ENCODE measurements at regions not wholly inside any gene's neighbourhood (a gene's known extent, or its start where the extent isn't known, plus 50 kb on each side); places are given as distances from the start of the nearest gene placed in this dataset.
A peak's percentile ranks its signal among the peaks of the same experiment; 100 is the strongest.
"Not testable (repeated sequence)": the region's sequence is repeated elsewhere in the genome, so short reads cannot be mapped to it uniquely, and the experiment has no call there.

DNA sequence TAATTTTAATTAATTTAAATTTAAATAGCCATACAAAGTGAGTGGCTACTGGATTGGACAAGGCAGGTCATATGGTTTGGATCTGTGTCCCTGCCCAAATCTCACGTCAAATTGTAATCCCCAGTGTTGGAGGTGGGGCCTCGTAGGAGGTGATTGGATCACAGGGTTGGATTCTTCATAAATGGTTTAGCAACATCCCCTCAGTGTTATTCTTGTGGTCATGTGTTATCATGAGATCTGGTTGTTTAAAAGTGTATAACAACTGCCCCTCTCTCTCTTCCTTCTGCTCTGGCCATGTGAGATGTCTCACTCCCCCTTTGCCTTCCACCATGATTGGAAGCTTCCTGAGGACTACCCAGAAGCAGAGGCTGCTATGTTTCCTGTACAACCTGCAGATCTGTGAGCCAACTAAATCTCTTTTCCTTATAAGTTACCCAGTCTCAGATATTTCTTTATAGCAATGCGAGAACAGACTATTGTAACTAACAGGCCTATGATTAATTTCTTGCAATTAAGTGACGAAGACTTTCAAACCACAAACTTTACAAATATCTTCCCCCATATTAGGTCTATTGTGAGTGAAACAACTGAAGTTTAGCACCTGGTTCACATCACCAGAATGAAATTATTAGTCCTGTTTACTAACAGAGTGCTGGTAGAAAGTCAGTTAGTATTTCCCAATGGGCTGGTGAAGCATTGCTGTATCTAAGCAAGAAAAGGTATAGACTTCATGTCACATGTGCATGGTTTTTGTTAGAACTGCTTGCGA lies 60.0 kb upstream of the TNFAIP3 start:
- DNase-seq (ENCODE audit: unreplicated experiment) = no peak
- no TSS peak for BruUV-seq (replicated peaks)
- intact Hi-C loops (cut with micrococcal nuclease) = no loop called here
- CTCF ChIA-PET = interaction anchor here (1.3 kb wide), 1 partner anchor 46 kb away, joined by 3 read pairs; no protein-coding TSS in a partner anchor
- peaks cover 67% of the 10 kb centered on the region for H3K4me1 Mint-ChIP-seq (ENCODE audit: insufficient read depth, unreplicated experiment)
- TF ChIP-seq, protein P1, sequence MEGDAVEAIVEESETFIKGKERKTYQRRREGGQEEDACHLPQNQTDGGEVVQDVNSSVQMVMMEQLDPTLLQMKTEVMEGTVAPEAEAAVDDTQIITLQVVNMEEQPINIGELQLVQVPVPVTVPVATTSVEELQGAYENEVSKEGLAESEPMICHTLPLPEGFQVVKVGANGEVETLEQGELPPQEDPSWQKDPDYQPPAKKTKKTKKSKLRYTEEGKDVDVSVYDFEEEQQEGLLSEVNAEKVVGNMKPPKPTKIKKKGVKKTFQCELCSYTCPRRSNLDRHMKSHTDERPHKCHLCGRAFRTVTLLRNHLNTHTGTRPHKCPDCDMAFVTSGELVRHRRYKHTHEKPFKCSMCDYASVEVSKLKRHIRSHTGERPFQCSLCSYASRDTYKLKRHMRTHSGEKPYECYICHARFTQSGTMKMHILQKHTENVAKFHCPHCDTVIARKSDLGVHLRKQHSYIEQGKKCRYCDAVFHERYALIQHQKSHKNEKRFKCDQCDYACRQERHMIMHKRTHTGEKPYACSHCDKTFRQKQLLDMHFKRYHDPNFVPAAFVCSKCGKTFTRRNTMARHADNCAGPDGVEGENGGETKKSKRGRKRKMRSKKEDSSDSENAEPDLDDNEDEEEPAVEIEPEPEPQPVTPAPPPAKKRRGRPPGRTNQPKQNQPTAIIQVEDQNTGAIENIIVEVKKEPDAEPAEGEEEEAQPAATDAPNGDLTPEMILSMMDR (IDR thresholded peaks at IDR 0.05; ENCODE audit: unreplicated experiment) = no peak
- peaks cover 6% of the 10 kb centered on the region for H3K36me3 Mint-ChIP-seq (ENCODE audit: insufficient read depth, unreplicated experiment)
- H3K27me3 Mint-ChIP-seq (ENCODE audit: insufficient read depth, unreplicated experiment) = no peaks in the 10 kb centered on the region
- H3K9me3 Mint-ChIP-seq (ENCODE audit: unreplicated experiment) = no peaks in the 10 kb centered on the region
- H3K27ac Mint-ChIP-seq (ENCODE audit: low read depth, unreplicated experiment) = peak overlapping the region; percentile 94
- no peak overlapping the region for H3K4me3 Mint-ChIP-seq (ENCODE audit: unreplicated experiment)
- POLR2A ChIA-PET = interaction anchor here (1.3 to 7.7 kb wide), 3 partner anchors 63 to 196 kb away, joined by 3 to 127 read pairs (median 11); partner anchors contain the start of gene TNFAIP3

GRCh38 chr6:137808191-137808590 lies 58.9 kb upstream of the TNFAIP3 start:
- Mint-ChIP-seq H3K27ac (ENCODE audit: low read depth, unreplicated experiment) (peak overlapping the region; percentile 94), H3K4me3 (ENCODE audit: unreplicated experiment) (no peak overlapping the region), H3K36me3 (ENCODE audit: insufficient read depth, unreplicated experiment) (peaks cover 4% of the 10 kb centered on the region), H3K9me3 (ENCODE audit: unreplicated experiment) (no peaks in the 10 kb centered on the region), H3K4me1 (ENCODE audit: insufficient read depth, unreplicated experiment) (peaks cover 68% of the 10 kb centered on the region), H3K27me3 (ENCODE audit: insufficient read depth, unreplicated experiment) (no peaks in the 10 kb centered on the region)
- TF ChIP-seq, protein P1 (IDR thresholded peaks at IDR 0.05; ENCODE audit: unreplicated experiment) = no peak
- ChIA-PET CTCF (interaction anchor here (1.3 to 2.3 kb wide), 2 partner anchors 45 to 100 kb away, joined by 3 to 6 read pairs; no protein-coding TSS in a partner anchor), POLR2A (interaction anchor here (0.6 to 7.7 kb wide), 10 partner anchors 9 to 301 kb away, joined by 3 to 127 read pairs (median 4); partner anchors contain the start of gene TNFAIP3)
- intact Hi-C loops (cut with micrococcal nuclease) = no loop called here
- BruUV-seq (replicated peaks) = no TSS peak
- peak; percentile 69 for DNase-seq (ENCODE audit: unreplicated experiment)

- CTCF ChIA-PET = interaction anchor here (1.3 to 3.8 kb wide), 3 partner anchors 10 to 101 kb away, joined by 3 to 25 read pairs (median 6); partner anchors contain the start of gene TNFAIP3
- H3K27me3 Mint-ChIP-seq (ENCODE audit: insufficient read depth, unreplicated experiment) = no peaks in the 10 kb centered on the region
- H3K4me3 Mint-ChIP-seq (ENCODE audit: unreplicated experiment) = no peak overlapping the region
- H3K36me3 Mint-ChIP-seq (ENCODE audit: insufficient read depth, unreplicated experiment) = no peaks in the 10 kb centered on the region
- H3K9me3 Mint-ChIP-seq (ENCODE audit: unreplicated experiment) = no peaks in the 10 kb centered on the region
- TF ChIP-seq, protein P1 (IDR thresholded peaks at IDR 0.05; ENCODE audit: unreplicated experiment) = no peak
- H3K4me1 Mint-ChIP-seq (ENCODE audit: insufficient read depth, unreplicated experiment) = peaks cover 72% of the 10 kb centered on the region
- no TSS peak for BruUV-seq (replicated peaks)
- DNase-seq (ENCODE audit: unreplicated experiment) = no peak
- POLR2A ChIA-PET = interaction anchor here (0.6 to 7.7 kb wide), 12 partner anchors 9 to 926 kb away, joined by 3 to 127 read pairs (median 4); partner anchors contain the start of gene TNFAIP3
- peak overlapping the region; percentile 94 for H3K27ac Mint-ChIP-seq (ENCODE audit: low read depth, unreplicated experiment)
- intact Hi-C loops (cut with micrococcal nuclease) = no loop called here
Measured at GRCh38 chr6:137808836-137809315, 58.2 kb upstream of the TNFAIP3 start.

DNA sequence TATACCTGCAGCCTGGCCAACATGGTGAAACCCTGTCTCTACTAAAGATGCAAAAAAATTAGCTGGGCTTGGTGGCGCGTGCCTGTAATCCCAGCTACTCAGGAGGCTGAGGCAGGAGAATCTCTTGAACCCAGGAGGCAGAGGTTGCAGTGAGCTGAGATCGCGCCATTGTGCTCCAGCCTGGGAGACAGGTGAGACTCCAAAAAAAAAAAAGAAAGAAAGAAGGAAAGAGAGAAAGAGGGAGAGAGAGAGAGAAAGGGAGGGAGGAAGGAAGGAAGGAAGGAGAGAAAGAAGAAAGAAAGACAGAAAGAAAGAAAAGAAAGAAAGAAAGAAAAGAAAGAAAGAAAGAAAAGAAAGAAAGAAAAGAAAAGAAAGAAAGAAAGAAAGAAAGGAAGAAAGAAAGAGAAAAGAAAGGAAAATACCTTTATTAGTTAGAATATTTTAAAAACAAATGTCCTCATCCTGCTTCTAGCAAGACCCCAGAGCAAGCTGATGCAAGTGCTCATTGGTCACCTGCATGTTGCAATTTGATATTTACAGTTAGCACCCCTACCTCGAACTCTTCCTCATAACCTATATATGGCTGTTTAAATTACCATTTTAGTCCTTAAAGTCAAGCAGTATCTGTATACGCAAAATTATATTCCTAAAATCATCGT lies 57.0 kb upstream of the TNFAIP3 start:
- BruUV-seq (replicated peaks); H3K9me3 Mint-ChIP-seq (ENCODE audit: unreplicated experiment); H3K27me3 Mint-ChIP-seq (ENCODE audit: insufficient read depth, unreplicated experiment); DNase-seq (ENCODE audit: unreplicated experiment); intact Hi-C loops (cut with micrococcal nuclease); H3K4me3 Mint-ChIP-seq (ENCODE audit: unreplicated experiment); H3K36me3 Mint-ChIP-seq (ENCODE audit: insufficient read depth, unreplicated experiment): not testable (repeated sequence)
- ChIA-PET POLR2A (interaction anchor here (0.5 to 7.7 kb wide), 10 partner anchors 10 to 102 kb away, joined by 3 to 127 read pairs (median 9); partner anchors contain the start of gene TNFAIP3), CTCF (interaction anchor here (0.9 to 3.8 kb wide), 7 partner anchors 11 to 137 kb away, joined by 3 to 25 read pairs (median 3); partner anchors contain the start of gene TNFAIP3)
- Mint-ChIP-seq H3K27ac (ENCODE audit: low read depth, unreplicated experiment) (peak overlapping the region; percentile 94), H3K4me1 (ENCODE audit: insufficient read depth, unreplicated experiment) (peaks cover 61% of the 10 kb centered on the region)

All from MCF 10A (cell line).